Activated T-cell treated with anti-CD3 and anti-CD28 coated beads for 24 hours (primary cell): ENCODE measurements at regions not wholly inside any gene's neighbourhood (a gene's known extent, or its start where the extent isn't known, plus 50 kb on each side); places are given as distances from the start of the nearest gene placed in this dataset.

Source experiments
- DNase-seq: peaks from one replicate; pipeline ENCODE4 v3.0.0-alpha.2; 2020; ENCODE audit warnings: low read depth

DNA sequence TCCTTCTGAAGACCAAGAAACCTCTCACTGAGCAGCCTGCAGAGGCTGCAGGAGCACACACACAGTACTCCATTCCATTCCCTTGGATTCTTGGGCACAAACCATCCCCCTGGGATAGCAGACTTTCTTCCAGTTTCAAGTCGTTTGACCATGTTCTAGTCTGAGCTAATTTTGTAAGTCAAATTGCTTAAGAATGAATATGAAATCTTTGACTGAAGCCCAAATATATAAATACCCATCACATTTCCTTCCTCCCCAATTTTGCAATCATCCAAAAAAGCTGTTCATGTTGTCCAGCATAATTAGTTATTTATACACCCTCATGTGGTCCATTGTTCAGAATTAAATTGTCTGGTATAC lies 231.2 kb upstream of the TPRG1 start:
- DNase-seq, result no peak

DNA sequence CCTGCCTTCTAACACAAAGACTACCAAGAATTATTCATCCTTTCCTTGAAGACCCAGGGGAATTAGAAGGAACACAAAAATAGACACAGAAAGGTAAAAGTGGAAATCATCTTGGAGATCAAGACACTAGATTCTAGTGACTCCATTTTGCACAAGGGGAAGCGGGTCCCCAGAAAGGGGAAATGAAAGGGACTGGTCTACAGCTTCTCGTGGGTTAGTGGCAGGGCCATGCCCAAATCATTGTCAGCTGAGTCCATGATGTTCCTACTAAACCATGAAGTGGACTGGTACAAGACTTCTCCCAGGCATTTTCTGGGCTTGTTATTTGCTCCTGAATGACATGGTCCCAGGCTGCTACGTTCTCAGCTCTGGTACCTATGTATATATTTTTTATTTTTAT lies 230.7 kb upstream of the TPRG1 start:
- DNase-seq, result no peak

DNA sequence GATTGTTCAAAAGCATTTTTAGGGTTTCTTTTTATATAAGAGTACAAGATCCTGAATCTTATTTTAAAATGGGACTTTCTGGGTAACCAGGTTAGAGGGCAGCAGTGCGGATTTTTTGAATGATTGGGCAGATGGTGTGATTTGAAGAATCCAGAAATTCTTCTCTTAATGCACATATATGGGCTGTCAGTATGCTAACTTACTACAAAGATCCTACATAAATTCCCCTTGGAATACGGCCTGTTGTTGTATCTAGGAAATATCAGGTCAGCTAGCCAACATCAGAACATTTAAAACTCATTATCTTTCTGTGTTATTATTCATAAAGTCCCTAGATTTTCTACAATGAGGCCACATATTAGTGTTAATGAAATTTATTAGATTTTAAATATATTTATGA lies 229.6 kb upstream of the TPRG1 start:
- DNase-seq, result no peak

DNA sequence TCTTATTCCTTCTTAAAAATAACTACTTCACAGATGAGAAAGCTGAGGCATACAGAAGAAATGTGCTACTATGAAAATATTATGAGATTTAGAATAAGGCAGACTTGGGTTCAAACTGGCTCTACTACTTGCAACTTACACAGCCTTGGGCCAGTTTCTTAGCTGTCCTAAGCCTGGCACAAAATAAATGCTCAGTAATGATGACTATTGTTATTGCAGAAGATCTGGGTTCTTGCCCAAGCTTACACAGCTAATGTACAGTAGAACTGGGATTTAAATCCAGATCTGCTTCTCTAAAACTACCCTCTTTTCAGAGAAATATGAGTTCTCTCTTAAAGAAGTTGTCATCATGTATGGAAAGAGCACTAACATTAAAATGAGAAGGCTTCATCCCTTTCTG lies 228.2 kb upstream of the TPRG1 start:
- no peak for DNase-seq

DNA sequence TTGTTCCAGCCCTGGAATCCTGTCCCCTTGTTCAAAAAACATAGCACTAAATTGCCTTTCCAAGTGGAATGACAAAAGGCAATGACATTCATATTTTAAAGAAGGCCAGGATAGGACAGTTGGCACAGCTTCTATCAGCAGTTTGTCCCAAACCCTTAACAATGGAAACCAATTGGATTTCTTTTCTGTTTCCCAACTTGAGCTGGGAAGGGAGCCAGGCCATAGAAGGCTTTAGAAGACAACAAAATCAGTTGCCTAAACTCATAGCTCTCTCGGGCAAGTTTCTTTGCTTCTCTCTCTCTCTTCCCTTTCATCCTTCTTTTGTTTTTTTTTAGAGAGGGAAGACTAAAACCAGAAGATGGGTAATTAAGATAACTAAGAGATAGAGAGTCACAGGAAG lies 227.7 kb upstream of the TPRG1 start:
- DNase-seq, result no peak

DNA sequence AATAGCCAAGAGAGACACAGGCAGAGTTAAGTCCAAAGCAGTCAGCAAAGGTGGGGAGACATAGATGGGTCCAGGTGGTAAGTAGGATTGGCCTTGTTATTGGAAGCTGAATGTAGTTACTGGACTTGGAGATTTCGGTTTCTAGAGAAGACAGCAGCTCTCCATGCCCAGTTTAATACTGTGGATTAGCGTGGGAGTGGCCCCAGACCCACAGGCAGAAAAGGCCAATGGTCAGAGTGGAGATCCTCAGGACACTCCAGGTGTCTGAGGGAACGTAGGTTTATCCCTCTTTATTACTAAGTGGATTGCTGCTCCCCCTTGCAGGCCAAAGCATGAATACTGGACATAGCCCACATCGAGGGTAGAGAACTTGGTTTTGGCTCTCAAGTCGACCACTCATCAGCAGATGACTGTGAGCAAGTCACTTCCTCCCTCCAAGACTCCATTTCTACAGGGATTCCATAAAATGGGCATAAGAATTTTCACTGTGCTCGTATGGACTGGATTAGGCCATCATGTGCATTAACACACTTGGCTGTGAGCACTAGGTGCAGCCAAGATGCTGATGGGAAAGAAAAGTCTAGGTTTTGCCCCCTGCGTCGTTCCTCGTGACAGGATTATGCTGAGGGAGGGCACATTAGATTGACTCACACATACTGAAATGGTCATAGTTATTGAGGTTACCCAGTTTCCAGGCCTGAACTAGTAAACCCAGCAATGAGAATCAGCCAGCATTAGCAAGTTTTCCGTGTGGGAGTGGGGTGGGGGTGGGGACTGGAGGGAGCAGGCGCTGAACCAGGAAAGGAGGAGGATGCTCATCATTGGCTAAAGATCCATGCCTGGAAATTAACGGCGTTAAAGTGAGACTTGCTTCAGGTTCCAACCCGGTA lies 225.2 kb upstream of the TPRG1 start:
- DNase-seq, result no peak

DNA sequence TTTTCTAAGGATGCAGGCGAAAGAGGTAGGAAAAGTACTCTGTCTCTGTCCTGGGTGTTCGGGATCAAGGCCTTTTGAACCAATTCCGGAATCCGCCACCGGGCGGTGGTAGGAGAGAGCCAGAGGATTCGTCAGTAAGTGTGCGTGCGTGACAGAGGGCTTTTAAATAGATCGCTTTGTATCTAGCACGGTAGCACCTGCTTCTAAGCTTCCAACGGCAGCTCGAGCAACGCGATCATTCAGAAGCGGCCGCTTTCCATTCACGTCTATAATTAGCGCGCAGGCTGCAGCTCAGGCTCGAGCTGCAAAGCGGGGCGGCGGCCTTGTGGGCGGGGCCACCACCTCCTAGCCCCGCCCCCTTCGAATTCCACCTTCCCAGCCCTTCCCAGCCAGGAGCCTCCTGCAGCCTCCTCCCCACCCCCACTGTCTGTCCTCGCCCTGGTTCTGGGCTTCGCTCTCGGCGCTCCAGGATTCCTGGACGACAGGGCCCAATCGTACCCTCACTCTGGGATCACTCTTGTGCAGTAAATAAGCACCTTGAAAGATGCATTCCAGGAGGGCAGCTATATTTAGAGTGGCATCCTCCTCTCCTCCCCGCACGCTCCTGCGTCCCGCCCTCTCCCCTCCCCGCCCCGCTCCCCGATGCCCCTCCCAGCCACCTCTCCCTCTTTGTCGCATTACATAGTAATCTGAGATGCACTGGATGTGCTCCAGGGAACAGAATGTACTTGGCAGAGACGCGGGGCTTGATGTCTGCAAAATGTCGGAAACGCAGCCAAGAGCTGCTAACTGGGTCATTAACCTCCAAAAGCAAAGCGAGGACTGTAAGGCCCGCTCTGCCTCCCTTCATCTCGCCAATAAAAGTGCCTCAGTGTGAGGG lies 224.1 kb upstream of the TPRG1 start:
- peak; percentile 13 for DNase-seq

DNA sequence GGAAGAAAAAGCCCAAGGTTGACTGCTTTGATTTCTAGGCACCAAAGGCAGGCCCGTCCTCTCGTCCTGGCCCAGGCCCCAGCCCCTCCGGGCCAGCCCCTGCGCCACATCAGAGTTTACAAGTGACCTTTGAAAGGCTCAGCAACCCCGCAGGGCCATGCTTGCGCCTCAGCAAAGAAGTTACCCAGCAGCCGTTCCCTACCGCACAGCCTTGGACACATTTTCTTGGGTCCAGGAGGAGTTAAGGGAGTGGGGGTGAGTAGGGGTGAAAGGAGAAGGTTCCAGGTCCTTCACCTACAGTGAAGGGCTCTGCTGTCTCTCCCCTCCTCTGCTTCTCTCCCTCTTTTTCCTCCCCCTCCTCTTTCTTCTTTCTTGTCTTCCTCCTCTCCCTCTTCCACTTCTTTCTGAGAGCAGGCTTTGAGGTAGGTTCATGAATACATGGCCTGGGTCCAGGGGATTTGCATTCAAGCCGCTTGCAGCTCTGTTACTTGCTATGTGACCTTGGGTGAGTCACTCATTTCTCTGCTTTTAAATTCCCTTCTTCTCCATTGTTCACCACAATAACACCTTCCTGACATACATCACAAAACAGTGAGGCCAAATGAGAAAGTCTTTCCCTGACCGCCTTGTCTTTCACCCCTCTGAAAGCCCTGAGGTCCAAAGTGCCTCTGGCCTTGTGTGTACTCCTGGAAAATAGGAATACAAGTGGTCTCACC lies 223.3 kb upstream of the TPRG1 start:
- no peak for DNase-seq

DNA sequence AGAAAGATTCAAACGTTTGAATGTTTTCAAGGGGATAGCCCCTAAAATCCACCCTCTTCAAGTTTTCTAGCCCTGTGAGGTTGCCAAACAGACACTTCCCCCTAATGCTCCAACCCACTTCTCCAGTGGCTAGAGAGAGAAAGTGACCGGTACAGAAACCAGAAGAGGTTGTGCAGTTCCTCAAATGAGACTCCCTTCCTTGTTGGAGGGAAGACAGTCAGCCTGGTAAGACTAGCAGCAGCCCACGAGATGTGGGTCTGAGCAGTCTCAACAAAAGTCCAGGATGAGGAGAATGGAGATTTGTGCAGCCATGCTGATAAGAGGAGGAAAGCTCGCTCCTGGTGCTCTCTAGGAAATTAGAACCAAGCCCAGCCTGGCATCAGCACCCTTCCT lies 222.8 kb upstream of the TPRG1 start:
- no peak for DNase-seq

DNA sequence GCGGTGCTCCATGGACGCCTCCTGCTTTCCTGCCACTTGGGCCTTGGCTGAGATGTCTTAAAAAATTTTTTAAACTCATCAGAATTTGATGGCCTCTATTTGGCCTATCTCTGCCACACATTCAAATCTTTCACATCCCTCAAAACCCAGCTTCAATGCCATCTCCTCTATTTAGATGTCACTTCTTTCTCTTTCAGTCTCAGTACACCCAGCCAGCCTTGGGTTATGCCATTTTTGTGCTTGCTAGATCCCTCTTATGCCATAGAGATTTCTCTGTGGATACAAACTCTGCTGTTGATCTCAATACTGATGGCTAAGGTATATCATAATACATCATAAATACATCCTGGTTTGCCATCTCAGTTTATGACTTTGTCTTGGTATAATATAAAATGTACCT lies 222.3 kb upstream of the TPRG1 start:
- DNase-seq, result no peak

DNA sequence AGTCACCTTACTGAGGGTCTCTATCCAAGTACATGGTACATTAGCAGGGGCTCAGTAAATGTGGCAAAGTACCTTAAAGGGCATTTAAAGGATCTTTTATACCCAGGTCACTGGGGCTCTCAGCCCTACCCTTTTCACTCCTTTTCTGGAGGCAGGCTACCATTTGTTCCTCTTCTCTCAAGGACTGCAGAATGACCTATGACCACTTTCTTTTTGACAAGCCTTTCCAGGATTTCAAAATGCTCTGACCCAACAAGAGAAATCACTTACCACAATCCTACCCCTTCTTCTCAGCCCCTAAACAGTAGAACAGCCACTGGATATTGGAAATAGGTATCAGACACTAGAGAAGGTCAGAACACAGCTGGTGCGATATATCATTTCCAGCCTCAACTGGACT lies 221.8 kb upstream of the TPRG1 start:
- DNase-seq, result no peak

DNA sequence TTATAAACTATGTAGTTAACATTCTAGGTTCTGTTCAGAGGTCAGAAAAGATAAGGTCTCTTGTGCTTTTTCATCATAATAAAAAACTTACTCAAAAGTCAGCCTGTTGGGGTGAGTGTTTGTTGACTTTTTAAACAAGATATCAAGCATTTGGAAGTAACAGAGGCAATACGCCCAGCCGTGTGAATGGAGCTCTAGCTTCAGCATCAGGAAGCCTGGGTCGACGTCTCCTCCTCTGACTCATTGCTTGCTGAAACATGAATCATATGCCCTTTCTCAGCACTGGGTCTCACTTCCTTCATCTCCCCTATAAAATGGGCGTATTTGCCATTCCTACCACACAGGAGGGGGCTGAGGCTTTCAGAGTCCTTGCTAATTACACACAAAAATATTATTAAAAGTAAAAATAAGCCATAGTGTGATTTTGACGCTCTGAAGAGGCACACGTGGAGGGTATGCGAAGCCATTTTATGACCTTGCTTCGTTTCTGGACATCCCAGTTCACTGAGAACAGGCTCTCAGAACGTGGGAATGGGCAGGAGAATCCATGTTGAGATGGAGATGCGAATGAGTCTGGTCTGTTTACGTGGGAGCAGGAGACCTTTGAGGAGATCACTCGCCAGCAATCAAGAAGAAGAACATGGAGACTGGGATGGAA lies 220.8 kb upstream of the TPRG1 start:
- peak; percentile 44 for DNase-seq

DNA sequence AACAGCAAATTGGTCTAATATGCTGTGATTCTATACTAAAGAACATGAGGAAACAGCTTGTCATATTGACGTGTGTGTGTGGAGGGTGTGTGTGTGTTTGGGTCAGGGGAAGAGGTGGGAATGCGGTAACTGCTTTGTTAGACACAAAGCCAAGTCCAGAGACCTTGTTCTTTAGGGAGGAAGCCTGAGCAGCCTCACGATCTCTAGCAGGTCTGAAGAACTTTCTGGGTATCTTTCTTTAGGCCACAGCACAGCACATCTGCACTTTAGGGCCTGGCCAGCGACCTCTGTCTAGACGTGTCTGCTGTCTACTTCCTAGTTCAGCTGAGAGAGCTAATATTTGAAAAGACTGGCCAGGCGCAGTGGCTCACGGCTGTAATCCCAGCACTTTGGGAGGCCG lies 220.0 kb upstream of the TPRG1 start:
- no peak for DNase-seq

DNA sequence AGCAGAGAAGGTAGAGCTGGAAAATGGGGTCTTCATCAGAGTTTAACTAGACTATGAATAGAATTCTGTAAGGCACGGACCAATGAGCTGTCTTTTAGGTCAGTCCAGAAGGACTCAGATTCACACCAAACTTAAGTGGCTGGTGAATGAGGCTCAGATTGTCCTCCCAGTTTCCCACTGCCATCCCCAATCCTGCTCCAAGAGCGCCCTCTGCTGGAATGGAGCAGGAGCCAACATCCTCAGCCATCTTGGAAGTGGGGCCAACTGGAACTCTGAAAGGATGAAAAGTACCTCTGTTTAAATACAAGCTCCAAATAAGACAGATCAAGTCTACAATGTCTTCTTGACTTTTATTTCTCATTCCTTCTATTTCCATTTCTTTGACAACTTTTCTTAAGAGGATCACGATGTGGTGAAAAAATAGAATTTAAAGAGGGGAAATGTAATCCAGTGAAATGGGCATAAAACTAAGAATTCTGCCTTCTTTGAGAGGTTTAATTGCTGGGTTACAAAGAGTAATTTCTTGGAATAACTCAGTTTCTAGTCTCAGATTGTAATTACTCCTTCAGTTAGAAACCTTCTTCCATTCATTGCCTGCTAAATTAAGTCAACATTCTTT lies 217.1 kb upstream of the TPRG1 start:
- DNase-seq, result peak; percentile 82

DNA sequence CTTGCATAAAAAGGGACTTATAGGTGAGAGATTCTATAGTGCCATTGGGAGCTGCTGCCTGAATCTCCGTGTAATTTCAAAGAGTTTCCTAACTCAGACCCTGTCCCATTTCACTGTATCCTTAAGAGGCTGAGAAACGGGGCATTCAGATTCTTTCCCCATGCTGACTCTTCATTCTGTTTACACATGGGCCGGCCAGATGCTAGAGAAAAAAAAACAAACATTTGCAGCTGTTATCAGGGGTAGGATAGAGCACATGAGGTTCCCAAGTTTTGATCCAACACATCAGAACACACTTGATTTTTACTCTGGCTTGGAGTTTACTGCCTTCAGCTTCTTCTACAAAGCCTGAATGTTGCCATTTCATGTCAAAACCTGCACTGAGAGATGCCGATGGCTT lies 215.9 kb upstream of the TPRG1 start:
- no peak for DNase-seq

DNA sequence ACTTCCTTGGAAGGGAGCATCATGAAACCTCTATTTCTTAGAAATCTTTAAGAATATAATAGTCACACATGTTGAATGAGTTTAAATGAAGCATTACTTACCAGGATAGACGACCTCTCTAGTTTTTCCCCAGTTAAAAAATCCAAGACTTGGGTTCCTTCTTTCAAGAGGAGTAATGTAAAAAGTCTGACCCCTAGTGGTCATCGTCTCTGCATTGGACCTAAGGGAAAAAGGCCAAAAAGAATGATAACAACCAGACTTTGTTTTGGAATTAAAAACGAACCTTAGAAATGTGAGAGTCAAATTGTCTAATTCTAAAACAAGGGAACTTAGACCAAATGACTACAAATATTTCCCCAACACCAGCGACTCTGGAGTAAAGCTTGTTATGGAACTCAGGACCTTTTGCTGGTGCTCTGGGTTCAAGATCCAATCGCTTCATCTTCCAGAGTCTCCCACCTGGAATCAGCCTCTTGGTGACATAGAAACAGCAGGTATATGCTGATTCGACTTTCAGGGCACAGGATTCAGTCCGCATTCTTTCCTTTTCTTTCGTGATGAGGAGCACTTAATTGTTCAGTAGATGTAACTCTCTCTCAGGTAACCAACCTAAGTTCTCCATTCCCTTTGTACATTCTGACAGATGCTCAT lies 214.8 kb upstream of the TPRG1 start:
- no peak for DNase-seq

DNA sequence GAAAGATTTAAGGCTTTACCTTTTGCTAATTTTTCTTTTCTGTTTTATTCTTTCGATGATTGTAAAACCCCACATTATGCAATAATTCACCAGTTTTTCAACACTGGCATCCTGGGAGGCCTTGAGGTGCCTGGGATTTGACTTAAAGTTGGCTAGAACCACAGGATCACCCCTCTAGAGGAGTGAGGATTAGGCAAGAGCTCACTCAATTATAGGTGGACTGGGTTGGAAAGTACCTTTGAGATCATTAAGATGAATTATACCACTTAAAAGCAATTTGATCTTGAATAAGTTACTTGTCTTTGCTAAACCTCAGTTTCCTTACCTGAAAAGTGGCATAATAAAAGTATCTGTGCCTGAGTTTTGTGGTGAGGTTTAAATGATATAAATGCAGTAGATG lies 212.8 kb upstream of the TPRG1 start:
- DNase-seq, result no peak

DNA sequence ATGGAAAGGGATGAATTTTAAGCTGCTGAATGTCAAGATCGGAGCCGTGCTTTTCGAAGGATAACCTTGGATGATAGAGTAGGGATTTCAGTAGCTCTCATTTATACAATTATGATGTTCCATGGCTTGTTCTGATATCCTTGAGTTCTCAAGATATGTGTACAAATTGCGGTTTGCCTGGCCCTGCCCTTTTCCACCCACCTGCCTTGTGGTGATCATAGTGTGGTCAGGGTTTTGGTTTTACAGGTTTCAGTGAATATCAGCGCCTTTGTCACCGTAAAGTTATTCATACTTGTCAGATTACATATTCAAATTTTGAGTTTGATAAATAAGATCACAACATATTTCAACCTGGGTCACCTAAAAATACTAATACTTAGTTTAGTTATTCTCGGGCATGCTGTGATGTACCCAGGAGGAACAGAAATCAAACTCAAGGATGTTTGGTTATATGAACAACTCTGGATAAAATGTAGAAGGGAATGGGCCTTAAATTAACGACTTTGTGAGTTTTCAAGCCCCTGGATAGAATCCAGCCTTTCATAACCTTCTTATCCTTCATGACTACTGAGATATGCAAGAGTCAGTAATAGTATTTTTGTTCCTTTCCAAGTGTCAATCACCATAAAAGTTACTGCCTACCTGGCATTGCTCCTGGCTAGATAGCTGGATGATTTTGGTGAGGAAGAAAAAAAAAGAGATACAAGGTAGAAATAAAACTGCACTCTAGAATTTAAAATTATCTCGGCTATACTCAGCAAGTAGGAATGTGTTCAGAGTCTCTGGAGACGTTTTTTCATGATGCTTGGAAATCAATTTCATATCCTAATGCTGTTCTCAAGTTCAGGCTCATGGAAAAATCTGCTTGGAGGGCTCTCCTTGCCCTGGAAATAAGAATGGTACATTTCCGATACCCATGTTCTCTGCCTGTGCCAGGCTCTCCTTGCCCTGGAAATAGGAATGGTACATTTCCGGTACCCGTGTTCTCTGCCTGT lies 209.2 kb upstream of the TPRG1 start:
- peak; percentile 16 for DNase-seq

DNA sequence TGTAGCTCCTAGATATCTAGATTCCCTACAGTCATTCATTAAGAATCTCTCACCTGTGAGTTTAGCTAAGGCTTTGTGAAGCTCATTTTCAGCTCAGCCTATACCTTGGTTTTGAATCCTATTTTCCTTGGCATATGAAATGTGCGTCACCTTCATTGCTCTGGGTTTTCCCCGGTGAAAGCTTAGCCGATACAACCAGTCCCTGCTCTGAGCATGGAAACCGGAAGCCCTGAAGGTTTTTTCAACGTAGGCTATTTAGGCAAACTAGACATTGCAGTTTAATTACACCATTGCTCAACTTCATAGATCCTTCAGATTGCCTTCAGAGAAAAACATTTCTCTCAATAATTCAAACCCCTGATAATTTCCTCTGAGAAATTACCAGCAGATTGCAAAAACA lies 206.8 kb upstream of the TPRG1 start:
- DNase-seq, result no peak

DNA sequence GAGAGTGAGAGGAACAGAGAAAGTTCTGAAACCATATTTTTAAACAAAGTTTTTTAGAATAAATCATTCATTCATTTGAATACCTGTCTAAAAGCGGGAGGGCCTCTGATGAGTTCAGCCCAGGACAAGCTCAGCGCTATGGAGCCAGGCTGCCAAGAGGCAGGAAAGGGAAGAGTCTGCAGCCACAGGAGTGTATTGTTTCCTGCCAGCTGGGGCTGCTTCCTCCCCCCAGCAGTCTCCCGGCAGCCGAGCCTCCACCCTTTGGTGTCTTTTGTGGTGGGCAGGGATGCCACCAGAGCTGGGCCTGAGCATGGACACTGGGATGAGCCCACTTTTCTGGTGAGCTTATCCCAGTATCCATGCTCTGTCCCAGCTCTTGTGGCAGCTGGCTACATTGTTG lies 199.5 kb upstream of the TPRG1 start:
- no peak for DNase-seq
